ENCODE measurements at regions not wholly inside any gene's neighbourhood (a gene's known extent, or its start where the extent isn't known, plus 50 kb on each side); places are given as distances from the start of the nearest gene placed in this dataset.

DNA sequence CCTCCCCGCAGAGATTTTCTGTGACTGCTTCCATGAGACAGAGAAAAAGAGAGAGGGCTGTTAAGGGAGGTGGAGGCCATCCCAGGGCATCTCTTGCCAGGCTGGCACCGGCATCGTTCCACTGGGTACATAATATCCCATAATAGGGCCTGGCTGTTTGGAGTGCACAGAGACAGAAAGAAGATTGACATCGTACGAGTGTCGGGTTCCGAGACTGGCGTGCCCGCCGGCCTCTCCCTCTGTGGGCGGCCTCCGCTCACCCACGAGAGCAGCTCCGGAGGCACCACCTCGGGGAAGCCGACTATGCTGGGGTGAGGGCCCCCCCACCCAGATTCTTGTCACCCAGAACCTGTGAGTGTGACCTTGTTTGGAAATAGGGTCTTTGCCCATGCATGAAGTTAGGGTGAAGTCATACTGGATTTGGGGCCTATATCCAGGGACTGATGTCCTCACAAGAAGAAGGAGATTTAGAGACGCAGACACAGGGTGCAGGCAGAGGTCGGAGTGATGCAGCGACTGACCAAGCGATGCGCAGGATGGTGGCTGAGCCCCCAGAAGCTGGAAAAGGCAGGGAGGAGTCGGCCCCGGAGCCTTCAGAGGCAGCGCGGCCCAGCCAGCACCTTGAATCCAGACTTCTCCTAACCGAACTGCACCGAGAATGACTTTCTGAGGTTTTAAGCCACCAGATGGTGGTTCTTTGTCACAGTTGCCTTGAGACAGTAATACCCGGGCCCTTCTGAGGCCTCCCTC, 101.8 kb upstream of the CIBAR2 start:
- no peak for TF ChIP-seq CTCF (IDR thresholded peaks at IDR 0.05)
- TF ChIP-seq POLR2A (IDR thresholded peaks at IDR 0.05), result no peak

Data from thyroid gland (tissue), 4 donors.